Right kidney (tissue), 1 donor: ENCODE measurements at regions not wholly inside any gene's neighbourhood (a gene's known extent, or its start where the extent isn't known, plus 50 kb on each side); places are given as distances from the start of the nearest gene placed in this dataset.

ENCODE experiments used
- DNase-seq: peaks from one replicate; pipeline ENCODE4 v3.0.0-alpha.2; 2016

GRCh38 chr13:40466272-40466671 is 200.2 kb downstream of the FOXO1 start:
- no peak for DNase-seq

GRCh38 chr13:40468227-40468838 is 198.1 kb downstream of the FOXO1 start:
- no peak for DNase-seq

- DNase-seq: no peak
Observed at GRCh38 chr13:40469581-40470310, 196.7 kb downstream of the FOXO1 start.

- no peak for DNase-seq
Observed at GRCh38 chr13:40470660-40471059, 195.8 kb downstream of the FOXO1 start.

GRCh38 chr13:40471076-40471475 is 195.4 kb downstream of the FOXO1 start:
- DNase-seq: no peak

- no peak for DNase-seq
Observed at GRCh38 chr13:40471911-40472310, 194.5 kb downstream of the FOXO1 start.

GRCh38 chr13:40472427-40473220 is 193.8 kb downstream of the FOXO1 start:
- no peak for DNase-seq

GRCh38 chr13:40475617-40476016 is 190.8 kb downstream of the FOXO1 start:
- DNase-seq: no peak

- no peak for DNase-seq
Observed at GRCh38 chr13:40476175-40476958, 190.1 kb downstream of the FOXO1 start.

- no peak for DNase-seq
Observed at GRCh38 chr13:40477623-40478608, 188.5 kb downstream of the FOXO1 start.

GRCh38 chr13:40478775-40479174 is 187.7 kb downstream of the FOXO1 start:
- no peak for DNase-seq

- no peak for DNase-seq
Observed at GRCh38 chr13:40479196-40479845, 187.1 kb downstream of the FOXO1 start.

GRCh38 chr13:40480012-40480914 is 186.2 kb downstream of the FOXO1 start:
- DNase-seq: peak; percentile 35

- no peak for DNase-seq
Observed at GRCh38 chr13:40480915-40481516, 185.4 kb downstream of the FOXO1 start.

GRCh38 chr13:40483601-40484000 is 182.8 kb downstream of the FOXO1 start:
- DNase-seq: no peak

GRCh38 chr13:40484101-40484800 is 182.2 kb downstream of the FOXO1 start:
- DNase-seq: no peak

- DNase-seq: no peak
Observed at GRCh38 chr13:40484974-40485373, 181.5 kb downstream of the FOXO1 start.
